GM19395 (cell line): ENCODE measurements at regions not wholly inside any gene's neighbourhood (a gene's known extent, or its start where the extent isn't known, plus 50 kb on each side); places are given as distances from the start of the nearest gene placed in this dataset.
"Not testable (repeated sequence)": the region's sequence is repeated elsewhere in the genome, so short reads cannot be mapped to it uniquely, and the experiment has no call there.

Source experiments
- ATAC-seq: cut with Tn5 transposase; IDR thresholded peaks from one replicate; pipeline ENCODE4 v1.9.1; 2021; ENCODE audit warnings: mild to moderate bottlenecking, moderate library complexity; ENCODE audit not compliant: unreplicated experiment

DNA sequence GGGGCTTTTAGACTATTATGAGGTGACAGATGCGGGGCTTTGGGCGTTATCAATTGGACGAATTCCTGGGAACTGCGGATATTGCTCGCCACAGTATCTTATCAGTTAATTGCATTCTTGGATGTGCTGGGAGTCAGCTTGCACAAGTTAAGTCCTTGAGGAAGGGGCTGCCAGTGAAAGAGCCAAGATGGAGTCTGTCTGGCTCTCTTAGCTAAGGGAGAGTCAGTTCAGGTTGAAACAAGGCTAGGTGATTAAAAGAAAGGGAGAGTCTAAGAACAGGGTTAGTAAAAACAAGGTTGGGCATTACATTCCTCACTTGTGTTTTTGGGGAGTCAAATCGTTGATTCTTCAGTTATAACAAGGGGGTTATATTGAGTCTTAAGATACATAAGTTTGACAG, 162.5 kb upstream of the CCZ1B start:
- ATAC-seq: not testable (repeated sequence)

DNA sequence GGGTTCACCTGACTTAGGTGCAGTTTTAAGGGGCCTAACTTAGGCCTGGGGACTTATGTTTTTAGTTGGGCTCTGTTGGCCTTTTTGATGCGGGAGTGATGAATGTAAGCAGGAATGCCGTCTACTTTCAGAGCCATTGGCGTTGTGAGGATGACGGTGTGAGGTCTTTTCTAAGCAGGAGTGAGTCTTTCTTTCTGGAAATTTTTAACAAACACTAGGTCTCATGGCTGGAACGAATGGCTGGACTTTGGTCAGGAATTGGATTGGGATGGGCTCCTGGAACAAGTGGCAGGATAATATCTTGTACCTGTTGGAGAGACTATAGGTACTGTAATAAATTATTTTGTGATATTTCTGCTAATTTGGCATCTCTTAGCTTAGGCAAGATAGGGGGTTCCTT, 163.9 kb upstream of the CCZ1B start:
- ATAC-seq: not testable (repeated sequence)

DNA sequence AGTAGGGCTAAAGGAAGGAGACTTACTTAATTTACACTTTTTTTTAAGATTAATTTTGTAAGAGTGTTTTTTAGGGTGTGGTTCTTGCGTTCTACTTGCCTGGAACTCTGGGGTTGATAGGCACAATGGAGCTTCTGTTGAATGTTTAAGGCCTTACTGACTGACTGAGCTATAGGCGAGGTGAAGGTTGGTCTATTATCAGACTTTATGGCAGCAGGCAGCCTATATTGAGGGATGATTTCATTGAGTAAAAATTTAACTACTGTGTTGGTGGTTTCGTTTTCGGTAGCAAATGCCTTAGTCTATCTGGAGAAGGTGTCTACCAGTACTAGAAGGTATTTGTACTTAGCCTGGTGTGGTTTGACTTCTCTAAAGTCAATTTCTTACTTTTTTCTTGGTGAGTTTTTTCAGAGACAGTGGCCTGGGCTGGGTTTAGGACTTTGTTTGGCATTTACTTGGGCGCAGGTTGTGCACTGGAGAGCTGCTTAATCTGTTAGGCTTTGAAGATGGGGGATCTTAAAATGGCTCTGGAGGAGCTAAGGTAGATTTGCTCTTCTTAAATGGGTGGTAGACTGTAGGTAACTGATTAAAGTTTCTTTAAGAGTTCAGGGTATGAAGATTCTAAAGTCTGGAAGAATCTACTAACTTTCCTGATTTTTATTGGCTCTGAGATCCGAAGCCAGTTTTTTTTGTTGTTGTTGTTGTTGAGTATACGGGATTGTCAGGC, 164.5 kb upstream of the CCZ1B start:
- not testable (repeated sequence) for ATAC-seq

DNA sequence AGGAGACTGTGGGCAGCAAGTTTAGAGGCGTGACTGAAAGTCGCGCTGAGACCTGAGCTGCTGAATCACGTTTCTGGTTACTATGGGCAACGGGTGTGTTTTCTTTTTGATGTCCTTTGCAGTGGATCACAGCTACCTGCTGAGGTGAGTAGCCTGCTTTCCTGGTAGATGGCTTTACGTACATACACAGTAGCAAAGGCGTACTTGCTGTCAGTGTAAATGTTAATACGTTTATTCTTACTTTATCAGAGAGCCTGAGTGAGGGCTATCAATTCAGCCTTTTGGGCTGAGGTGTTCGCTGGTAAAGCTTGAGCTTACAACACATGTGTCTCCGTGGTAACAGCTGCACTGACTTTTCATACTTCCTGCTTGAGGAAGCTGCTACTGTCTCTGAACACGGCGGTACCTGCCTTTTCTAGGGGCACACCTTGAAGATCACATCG, 165.1 kb upstream of the CCZ1B start:
- ATAC-seq: not testable (repeated sequence)

DNA sequence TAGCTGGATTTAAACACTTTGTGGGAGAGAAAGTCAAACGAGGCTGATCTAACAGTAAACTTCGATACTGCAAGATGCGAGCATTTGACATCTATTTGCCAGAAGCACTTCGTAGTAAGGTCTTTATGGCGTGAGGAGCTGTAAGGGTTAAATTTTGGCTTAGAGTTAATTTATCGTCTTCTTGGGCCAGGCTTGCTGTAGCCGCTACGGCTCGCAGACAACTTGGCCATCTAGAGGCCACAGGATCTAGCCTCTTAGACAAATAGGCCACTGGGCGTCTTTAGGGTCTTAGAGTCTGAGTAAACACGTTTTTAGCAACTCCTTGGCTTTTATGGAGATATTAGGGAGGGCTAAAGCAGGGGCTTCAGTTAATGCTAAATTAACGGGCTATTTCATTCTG, 165.6 kb upstream of the CCZ1B start:
- not testable (repeated sequence) for ATAC-seq

- not testable (repeated sequence) for ATAC-seq
Observed at GRCh38 chr7:6992133-6992532, 166.1 kb upstream of the CCZ1B start.

DNA sequence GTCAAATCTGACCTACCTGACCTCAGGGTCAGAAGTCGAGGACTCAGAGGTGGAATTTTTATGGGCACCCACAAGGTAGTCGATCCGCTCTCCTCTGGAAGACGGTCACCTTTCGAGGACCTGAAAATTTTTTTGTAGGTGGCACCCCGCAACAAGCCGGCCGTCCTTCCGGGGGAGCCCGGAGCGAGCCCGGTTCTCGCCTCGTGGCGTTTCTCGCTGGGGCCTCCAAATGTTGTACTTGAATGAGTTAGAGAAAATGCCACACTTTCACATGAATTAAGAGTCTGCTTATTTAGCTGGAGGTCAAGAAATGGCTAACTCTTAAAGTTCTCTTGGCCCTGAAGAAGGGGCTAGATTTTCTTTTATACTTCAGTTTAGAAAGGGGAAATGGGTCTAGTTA, 169.0 kb upstream of the CCZ1B start:
- not testable (repeated sequence) for ATAC-seq

GRCh38 chr7:6995493-6996289, 169.6 kb upstream of the CCZ1B start:
- not testable (repeated sequence) for ATAC-seq

DNA sequence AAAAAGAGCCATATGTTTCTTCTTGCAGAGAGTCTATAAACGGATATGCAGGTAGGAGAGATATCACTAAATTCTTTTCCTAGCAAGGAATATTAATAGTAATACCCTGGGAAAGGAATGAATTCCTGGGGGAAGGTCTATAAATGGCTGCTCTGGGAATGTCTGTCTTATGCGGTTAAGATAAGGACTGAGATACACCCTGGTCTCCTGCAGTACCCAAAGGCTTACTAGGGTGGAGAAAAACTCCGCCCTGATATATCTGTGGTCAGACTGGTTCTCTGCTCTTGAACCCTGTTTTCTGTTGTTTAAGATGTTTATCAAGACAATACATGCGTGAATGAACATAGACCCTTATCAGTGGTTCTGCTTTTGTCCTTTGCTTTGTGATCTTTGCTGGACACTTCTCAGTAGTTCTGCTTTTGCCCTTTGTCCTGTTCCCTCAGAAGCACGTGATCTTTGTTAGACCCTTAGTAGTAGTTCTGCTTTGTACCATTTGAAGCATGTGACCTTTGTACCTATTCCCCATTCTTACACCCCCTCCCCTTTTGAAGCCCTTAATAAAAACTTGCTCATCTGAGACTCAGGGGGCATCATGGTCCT, 173.1 kb upstream of the CCZ1B start:
- ATAC-seq: not testable (repeated sequence)

DNA sequence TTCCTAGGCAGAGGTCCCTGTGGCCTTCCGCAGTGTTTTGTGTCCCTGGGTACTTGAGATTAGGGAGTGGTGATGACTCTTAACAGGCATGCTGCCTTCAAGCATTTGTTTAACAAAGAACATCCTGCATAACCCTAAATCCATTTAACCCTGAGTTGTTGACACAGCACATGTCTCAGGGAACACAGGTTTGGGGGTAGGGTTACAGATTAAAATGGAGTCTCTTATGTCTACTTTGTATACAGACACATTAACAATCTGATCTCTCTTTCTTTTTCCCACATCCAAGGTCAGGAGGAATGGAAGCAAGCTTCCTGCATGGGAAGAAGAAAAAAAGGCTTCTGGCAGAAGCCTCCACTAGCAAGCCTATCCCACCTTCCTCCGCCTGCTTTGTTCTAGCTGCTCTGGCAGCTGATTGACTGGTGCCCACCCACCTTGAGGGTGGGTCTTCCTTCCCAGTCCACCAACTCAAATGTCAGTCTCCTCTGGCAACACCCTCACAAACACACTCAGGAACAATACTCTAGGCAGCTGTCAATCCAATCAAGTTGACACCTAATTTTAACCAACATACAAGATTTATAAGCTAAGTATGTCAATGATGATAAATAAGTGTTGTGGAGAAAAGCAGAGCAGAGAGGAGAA, 176.5 kb upstream of the CCZ1B start:
- no peak for ATAC-seq

DNA sequence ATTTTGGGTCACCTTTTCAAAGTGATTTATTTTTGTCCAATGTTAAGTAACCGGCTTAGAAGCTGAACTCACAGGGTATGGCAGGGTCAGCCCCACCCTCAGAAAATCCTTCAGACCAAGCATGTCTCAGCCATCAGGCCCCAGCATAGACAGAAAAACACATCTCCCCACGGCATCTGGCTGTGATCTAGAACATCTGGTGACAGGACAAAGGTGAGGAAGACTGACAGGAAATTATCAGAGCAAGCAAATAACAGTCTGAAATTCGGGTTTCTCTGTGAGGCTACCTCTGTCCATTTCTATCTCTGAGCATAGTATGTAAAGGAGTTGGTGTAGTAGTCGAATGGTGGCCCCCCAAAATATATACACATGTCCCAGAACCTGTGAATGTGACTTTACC, 177.0 kb upstream of the C1GALT1 start:
- ATAC-seq: no peak

- ATAC-seq: not testable (repeated sequence)
Observed at GRCh38 chr7:7005949-7006348, 176.4 kb upstream of the C1GALT1 start.

GRCh38 chr7:7011241-7011640, 171.1 kb upstream of the C1GALT1 start:
- not testable (repeated sequence) for ATAC-seq

DNA sequence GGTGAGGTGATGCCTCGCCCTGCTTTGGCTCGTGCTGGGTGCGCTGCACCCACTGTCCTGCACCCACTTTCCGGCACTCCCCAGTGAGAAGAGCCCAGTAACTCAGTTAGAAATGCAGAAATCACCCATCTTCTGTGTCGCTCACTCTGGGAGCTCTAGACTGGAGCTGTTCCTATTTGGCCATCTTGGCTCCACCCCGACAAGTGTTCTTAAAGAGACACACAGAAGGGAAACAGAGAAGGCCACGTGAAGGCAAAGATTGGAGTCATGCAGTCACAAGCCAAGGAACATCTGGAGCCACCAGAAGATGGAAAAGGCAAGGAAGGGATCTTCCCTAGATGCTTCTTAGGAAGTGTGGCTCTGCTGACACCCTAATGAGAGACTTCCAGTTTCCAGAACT, 170.6 kb upstream of the C1GALT1 start:
- not testable (repeated sequence) for ATAC-seq

DNA sequence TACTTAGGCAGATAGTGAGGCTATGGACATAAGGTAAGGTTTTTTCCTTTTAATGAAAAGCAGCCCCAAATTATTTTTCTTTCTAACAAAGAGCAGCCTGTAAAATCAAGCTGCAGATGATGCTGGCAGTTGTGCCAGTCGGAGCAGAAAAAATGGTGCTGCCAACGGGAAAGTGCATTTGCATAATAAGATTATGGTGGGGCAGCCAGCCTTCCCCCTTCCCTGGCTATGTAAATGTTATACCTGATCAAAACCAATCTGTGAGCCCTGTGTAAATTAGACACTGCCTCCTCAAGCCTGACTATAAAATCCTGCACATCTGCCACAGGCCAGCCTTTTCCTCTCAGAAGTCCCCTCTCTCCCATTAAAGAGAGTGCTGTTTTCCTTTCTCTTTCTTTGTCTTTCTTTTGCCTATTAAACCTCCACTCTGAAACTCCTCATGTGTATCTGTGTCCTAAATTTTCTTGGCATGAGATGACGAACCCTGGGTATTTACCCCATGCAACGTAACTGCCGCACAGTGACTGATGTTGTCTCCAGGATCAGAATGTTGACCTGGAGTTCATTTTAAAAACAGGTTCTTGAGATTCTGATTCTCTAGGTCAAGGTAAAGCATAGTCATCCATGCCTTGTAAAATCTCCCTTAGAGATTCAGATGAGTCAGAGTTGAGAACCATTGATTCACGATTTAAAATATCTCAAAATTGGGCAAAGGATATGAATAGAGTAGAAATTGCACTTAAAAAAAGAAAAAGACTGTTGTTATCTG, 167.3 kb upstream of the C1GALT1 start:
- no peak for ATAC-seq

DNA sequence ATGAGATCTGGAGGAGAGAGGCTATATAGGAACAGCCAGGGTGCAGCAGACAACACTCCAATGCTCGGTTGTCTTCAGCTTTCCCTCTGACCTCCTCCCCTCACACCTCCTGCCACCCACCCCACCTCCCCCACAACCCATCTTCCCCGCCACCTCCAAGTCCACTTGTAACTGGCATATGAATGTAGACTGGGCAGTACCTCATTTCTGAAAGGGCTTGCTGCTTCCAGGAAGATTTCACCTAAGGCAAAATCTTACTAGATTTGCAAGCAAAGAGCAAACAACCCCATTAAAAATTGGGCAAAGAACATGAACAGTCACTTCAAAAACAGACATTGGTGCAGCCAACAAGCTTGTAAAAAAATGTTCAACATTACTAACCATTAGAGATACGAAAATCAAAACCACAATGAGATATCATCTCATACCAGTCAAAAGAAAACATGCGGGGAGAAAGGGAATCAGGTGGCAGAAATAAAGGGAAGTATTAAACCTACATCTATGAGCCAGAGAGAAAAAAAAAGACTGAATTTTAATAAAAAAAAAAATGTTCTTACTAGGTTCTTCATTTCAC, 164.6 kb upstream of the C1GALT1 start:
- no peak for ATAC-seq

GRCh38 chr7:7018290-7018689, 164.1 kb upstream of the C1GALT1 start:
- ATAC-seq: no peak

GRCh38 chr7:7032221-7032620, 150.1 kb upstream of the C1GALT1 start:
- no peak for ATAC-seq

- ATAC-seq: no peak
Observed at GRCh38 chr7:7035851-7036250, 146.5 kb upstream of the C1GALT1 start.

- not testable (repeated sequence) for ATAC-seq
Observed at GRCh38 chr7:7042286-7042893, 140.0 kb upstream of the C1GALT1 start.
